ENCODE measurements at regions not wholly inside any gene's neighbourhood (a gene's known extent, or its start where the extent isn't known, plus 50 kb on each side); places are given as distances from the start of the nearest gene placed in this dataset.

- Histone ChIP-seq H3K27ac (replicated peaks) (no peak overlapping the region), H3K4me3 (replicated peaks; ENCODE audit: insufficient read depth, low read length) (no peak overlapping the region), H3K27me3 (ENCODE audit: insufficient read depth, poor library complexity, severe bottlenecking) (no peaks in the 10 kb centered on the region)
- no peak for DNase-seq (ENCODE audit: low read depth in 1 of 2, low spot score in 1 of 2)
- TF ChIP-seq GABPA (IDR thresholded peaks at IDR 0.05; ENCODE audit: low read depth) (no peak), REST (IDR thresholded peaks at IDR 0.05; ENCODE audit: insufficient replicate concordance, low read depth) (no peak), POLR2AphosphoS5 (IDR thresholded peaks at IDR 0.05; ENCODE audit: low read depth) (no peak), SPI1 (IDR thresholded peaks at IDR 0.05; ENCODE audit: borderline replicate concordance, low read depth) (no peak), CTCF (IDR thresholded peaks at IDR 0.05; ENCODE audit: insufficient read depth, low read length) (no peak)
These were observed 423.1 kb downstream of the TOX3 start for GRCh38 chr16:52123842-52124241.

- no peak for DNase-seq (ENCODE audit: low read depth in 1 of 2, low spot score in 1 of 2)
- TF ChIP-seq REST (IDR thresholded peaks at IDR 0.05; ENCODE audit: insufficient replicate concordance, low read depth) (no peak), GABPA (IDR thresholded peaks at IDR 0.05; ENCODE audit: low read depth) (no peak), CTCF (IDR thresholded peaks at IDR 0.05; ENCODE audit: insufficient read depth, low read length) (no peak), SPI1 (IDR thresholded peaks at IDR 0.05; ENCODE audit: borderline replicate concordance, low read depth) (no peak), POLR2AphosphoS5 (IDR thresholded peaks at IDR 0.05; ENCODE audit: low read depth) (no peak)
These were observed 423.7 kb downstream of the TOX3 start for GRCh38 chr16:52123061-52123839.

GRCh38 chr16:52117171-52117570 lies 429.8 kb downstream of the TOX3 start:
- TF ChIP-seq CTCF (IDR thresholded peaks at IDR 0.05; ENCODE audit: insufficient read depth, low read length) (no peak), REST (IDR thresholded peaks at IDR 0.05; ENCODE audit: insufficient replicate concordance, low read depth) (no peak), SPI1 (IDR thresholded peaks at IDR 0.05; ENCODE audit: borderline replicate concordance, low read depth) (no peak), POLR2AphosphoS5 (IDR thresholded peaks at IDR 0.05; ENCODE audit: low read depth) (no peak), GABPA (IDR thresholded peaks at IDR 0.05; ENCODE audit: low read depth) (no peak)
- DNase-seq (ENCODE audit: low read depth in 1 of 2, low spot score in 1 of 2): no peak
- Histone ChIP-seq H3K4me3 (replicated peaks; ENCODE audit: insufficient read depth, low read length) (no peak overlapping the region), H3K27me3 (ENCODE audit: insufficient read depth, poor library complexity, severe bottlenecking) (no peaks in the 10 kb centered on the region), H3K27ac (replicated peaks) (no peak overlapping the region)

More at GRCh38 chr16:52123061-52123839, 423.7 kb downstream of the TOX3 start:
- H3K27me3 ChIP-seq (ENCODE audit: insufficient read depth, poor library complexity, severe bottlenecking): no peaks in the 10 kb centered on the region
- no peak overlapping the region for H3K27ac ChIP-seq (replicated peaks)
- no peak overlapping the region for H3K4me3 ChIP-seq (replicated peaks; ENCODE audit: insufficient read depth, low read length)

All from HL-60 (cell line).